OCI-M2 (cell line): ENCODE measurements at regions not wholly inside any gene's neighbourhood (a gene's known extent, or its start where the extent isn't known, plus 50 kb on each side); places are given as distances from the start of the nearest gene placed in this dataset.

Source experiments
- DNase-seq: peaks from one replicate; lab custom pipeline; 2025; ENCODE audit not compliant: unreplicated experiment; lab: John Stamatoyannopoulos, UW

DNA sequence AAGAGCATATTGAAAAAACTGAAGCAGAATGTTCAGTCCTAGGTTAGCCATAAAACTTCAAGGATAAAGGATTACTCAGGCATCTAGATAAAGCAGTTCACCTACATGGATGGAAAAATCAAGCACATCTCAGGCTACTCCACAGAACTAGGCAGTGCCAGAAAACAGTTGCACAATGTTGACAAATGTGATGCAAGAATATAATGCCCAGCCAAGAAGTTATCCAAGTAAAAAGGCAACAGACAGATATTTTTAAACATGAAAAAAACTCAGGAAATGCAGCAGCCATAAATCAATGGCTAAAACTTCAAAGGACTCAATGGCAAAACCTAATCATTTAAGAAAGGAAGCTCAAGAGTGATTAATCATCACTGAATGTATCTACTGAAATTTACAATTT, 456.0 kb upstream of the FAM241A start:
- no peak for DNase-seq

GRCh38 chr4:111689731-111690130, 455.5 kb upstream of the FAM241A start:
- DNase-seq, result no peak

DNA sequence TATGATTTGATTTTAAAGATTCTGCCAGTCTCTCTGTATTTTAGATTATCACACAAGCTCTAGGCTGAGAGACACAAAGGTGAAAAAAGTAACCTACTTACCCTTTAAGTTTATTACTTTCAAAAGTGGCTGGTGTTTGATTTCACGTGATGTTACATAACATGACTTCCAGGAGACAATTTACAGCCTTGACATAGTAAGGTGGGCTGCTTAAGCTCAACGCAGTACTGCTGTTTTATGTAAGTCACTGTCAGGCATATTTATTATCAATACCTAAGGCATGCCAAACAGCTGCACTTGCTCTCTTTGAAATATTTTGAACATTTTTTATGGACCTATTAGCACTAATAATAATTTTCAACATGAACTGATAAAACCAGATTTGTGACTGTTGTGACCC, 451.5 kb upstream of the FAM241A start:
- DNase-seq, result no peak

- no peak for DNase-seq
These were observed 449.6 kb upstream of the FAM241A start for GRCh38 chr4:111695677-111696076.

- DNase-seq, result no peak
These were observed 448.7 kb upstream of the FAM241A start for GRCh38 chr4:111696505-111696904.

DNA sequence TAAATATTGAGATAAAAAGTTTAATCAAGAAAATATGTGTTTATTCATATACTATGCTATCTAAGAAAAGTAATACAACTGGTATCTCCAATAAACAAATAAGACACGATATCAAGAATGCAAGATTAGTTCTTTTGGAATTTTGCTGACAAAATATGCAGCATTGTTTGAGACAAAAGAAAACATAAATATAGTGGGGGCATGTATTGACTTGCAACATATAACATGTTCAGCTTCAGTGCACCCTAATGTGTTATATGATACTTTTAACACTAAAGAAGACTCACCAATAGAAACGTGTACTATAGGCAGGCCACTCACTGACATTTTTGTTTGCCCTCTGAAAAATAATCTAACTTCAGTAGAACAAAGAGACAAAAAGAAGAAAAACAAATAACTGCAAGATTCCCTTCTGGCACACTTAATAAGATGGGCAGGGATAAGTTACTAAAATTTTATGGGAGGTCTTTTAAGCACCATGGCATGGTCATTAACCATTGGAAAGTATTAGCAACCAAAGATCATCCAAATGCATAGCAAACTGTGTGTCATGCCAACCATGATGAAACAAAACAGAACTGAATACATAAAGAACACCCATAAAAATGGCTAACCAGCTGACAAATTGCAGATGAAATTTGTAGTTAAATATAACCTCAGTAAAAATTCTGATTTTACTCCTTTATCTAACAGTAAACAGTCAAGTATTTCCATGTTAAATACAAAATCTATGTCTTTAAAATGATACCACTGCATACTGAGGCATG, 447.9 kb upstream of the FAM241A start:
- no peak for DNase-seq

DNA sequence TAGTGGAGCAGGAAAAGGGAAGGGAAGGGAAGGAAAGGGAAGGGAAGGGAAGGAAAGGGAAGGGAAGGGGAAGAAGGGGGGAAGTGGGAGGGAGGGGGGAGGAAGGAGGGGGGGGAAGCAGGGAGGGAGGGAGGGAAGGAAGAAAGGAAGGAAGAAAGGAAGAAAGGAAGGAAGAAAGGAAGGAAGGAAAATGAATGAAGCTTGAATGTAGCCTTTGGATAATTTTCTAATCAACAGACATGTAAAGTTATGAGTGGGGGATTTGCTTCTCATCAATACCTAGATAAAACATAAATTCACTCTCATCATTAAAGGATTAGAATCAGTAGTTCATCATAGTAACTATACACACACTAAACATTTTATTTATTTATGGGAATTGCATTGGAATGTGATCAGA, 446.9 kb upstream of the FAM241A start:
- DNase-seq, result no peak

DNA sequence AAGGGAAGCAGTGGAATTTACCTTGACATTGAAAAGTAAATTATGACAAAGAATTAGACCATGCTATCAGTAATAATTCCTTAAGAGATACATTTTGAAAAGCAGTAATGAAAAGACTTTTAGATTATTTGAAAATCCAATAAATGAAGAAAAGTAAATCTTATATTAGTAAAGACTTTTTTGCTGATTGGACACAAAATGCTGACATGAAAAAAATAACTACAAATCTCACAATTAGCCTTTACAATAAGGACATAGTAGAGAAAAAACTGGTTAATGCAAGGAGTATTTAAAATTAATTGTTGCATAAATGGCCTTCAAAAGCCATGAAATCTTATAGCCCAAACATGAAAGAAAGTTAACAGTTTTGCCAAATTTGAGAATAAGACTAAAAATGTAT, 446.1 kb upstream of the FAM241A start:
- DNase-seq, result no peak

DNA sequence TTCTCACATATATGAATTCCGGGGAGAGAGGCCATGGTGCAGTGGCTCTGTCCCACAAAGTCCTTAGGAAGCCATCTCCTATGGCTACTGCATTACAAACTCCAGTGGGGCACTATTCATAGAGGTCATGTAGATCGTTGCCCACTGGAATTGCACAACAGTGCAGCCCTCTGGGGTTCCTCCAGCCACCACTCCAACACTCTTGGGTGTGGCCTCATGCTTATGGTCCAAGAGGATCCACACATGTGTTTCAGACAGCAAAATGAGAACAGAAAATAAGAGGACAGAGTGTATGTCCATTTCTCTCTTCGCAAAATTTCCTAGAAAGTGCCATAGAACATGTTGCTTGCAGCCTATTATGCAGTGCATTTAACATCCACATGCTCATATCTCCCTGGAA, 444.2 kb upstream of the FAM241A start:
- DNase-seq, result no peak

- no peak for DNase-seq
These were observed 437.8 kb upstream of the FAM241A start for GRCh38 chr4:111707491-111707890.

DNA sequence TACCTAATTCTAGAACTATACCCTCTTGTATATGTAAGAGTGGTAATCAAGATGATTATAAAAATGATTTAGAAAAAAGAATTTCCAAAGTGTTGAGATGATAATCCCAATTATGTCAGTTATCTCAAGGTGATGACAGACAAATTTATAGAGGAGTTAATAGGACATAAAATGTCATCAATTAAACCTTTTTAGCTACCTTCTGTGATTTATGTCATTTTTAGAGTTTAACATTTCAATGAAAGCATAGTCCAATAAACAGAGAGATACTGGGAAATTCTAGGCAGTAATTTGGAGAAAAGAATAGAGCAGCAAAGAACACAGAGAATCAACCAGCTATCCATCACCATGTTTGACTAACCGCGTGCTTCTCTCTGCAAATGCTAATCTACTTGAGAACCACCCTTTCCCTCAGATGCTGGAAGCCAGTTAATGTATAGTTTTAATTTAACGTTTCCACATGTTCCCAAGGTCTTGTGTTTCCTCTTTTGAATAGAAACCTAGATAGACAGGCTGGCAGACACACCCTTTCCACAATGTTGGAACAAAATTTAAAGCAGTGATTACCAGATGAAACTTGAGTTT, 433.1 kb upstream of the FAM241A start:
- no peak for DNase-seq

DNA sequence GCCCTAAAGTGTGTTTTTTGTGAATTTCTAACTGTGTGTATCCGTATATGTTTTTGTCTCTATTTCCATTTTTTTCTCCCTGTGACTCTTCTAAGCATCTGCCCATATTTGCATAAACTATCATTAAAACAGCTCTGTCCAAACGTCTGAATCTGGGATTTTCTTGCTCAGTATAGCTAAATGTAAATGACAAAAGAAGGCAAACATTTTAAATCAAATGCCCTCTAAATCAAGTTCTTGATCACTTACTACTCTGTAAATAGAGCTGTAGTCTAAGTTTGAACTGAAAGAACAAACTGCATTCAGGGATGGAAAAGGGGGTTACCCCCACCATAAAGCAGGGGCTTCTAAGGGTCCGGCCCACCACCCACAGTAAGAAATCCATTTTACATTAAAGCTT, 432.0 kb upstream of the FAM241A start:
- DNase-seq, result no peak

DNA sequence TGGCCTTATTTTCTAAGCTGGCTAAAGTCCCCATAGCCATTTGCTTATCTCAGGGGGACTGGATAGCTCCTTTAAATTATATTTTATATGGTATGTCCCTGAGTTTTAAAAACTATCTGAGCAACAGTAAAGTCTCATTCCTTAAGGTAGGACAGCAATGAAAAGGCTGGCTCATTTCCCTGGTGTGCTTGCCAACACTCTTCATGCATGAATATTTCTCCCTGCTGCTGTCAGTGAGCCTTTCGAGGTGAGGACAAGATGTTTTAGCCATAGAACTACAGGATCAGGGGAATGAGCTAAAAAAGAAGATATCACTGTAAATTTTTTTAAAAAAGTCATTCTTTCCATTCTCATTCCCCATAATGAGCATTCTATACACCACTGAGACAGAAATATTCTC, 427.3 kb upstream of the FAM241A start:
- DNase-seq, result no peak

DNA sequence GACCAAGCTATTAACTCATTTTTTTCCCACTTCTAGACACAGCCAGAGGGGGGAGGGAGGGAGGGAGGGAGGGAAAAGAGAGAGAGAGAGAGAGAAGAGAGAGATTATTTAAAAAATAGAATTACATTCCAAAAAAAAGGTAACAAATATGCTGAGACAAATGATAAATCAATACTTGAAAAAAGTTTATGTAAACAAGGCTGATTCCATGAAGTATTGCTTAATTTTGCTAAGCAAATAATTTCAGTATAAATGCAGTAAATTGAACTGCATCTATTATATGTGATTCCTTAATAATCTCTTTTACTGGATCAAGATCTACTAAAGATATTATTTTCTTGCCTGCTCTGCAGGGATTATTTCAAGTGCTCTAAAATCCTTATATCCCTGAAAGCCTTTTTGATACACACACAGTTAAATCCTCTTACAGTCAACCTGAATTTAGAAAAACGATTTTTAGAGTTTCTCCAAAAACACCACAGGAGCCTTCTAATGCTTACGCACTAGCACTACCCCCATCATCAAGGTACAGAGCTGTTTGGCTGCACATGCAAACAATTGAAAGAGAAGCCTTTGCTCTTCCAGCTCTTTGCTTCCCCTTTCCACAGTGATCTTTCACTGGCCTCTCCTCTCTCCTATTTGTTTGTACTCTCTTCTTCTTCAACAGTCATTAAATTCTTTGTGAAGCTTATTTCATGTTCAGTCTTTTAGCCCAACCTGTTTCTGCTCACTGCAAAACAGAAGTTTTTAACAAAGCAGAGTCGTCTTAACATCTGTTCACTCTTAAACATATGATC, 426.3 kb upstream of the FAM241A start:
- DNase-seq, result no peak

DNA sequence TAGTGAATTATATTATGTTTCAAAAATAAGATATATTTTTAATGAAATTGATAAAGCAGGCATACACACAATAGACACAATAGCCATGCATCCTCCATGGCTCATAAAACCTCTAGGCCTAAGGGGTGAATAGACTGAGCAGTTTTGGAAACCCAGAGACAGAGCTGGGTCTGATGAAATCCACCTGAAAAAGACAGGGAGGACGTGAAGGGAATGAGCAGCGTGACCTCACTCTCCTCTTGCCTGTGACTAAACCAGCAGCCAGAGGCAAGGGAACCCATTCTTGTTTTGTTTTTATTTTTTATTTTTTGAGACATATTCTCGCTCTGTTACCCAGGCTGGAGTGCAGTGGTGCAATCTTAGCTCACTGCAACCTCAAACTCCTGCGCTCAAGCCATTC, 424.4 kb upstream of the FAM241A start:
- DNase-seq, result no peak

- DNase-seq, result no peak
These were observed 423.0 kb upstream of the FAM241A start for GRCh38 chr4:111722213-111722720.

GRCh38 chr4:111736516-111736915, 408.7 kb upstream of the FAM241A start:
- no peak for DNase-seq

DNA sequence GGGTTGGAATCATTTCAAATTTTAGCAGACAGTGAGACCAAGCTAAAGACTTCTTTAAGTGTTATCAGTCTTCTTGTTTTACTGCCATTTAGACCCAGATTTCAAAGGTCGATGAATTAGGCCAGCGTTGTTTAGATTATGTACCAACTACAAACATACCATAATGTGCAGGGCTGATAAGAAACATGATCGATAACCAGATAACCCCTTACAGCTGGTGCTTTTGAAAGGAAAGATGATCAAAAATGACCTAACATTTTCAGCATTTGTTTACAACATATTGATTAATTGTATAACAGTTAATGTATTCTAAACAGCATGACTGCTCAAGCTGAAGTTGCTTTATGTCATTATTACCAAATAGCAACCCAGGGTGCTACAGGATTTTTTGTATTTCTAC, 400.4 kb upstream of the FAM241A start:
- no peak for DNase-seq

GRCh38 chr4:111748157-111748556, 397.1 kb upstream of the FAM241A start:
- DNase-seq, result no peak

GRCh38 chr4:111754003-111754402, 391.3 kb upstream of the FAM241A start:
- no peak for DNase-seq

GRCh38 chr4:111755571-111755970, 389.7 kb upstream of the FAM241A start:
- no peak for DNase-seq

DNA sequence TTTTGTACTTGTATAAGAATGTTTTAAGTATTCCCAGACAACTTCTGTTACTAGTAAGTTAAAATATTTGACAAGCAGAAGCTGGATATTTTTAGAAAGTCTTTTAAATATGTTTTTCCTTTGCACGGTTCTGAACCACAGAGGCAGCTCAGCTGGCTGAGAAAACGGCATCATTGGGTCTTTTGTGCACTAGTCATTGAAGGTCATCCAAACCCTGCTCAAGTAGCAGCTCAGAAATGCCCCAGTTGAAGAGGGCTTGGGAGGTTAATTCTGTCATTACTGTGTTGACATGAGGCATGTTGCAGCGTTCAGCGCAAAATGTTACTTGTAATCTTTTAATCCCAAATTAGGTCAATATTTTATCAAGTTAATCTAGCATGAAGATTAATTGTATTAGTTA, 383.7 kb upstream of the FAM241A start:
- DNase-seq, result no peak
